Nephron progenitor cell (in vitro differentiated cells): ENCODE measurements at regions not wholly inside any gene's neighbourhood (a gene's known extent, or its start where the extent isn't known, plus 50 kb on each side); places are given as distances from the start of the nearest gene placed in this dataset.

Source experiments
- DNase-seq: peaks from one replicate; pipeline ENCODE4 v3.0.0; 2021
- H3K27ac Mint-ChIP-seq: 2 replicates; pipeline ENCODE4 v1.8.0; 2021; ENCODE audit warnings: mild to moderate bottlenecking, moderate library complexity, mixed read lengths
- H3K27me3 Mint-ChIP-seq: 2 replicates; pipeline ENCODE4 v1.8.0; 2021; ENCODE audit warnings: mild to moderate bottlenecking, low read depth, mixed read lengths; ENCODE audit not compliant: poor library complexity
- H3K36me3 Mint-ChIP-seq: 2 replicates; pipeline ENCODE4 v1.8.0; 2021; ENCODE audit warnings: low read depth, mixed read lengths
- H3K4me1 Mint-ChIP-seq: 2 replicates; pipeline ENCODE4 v1.8.0; 2021; ENCODE audit warnings: mixed read lengths
- H3K4me3 Mint-ChIP-seq: 2 replicates; pipeline ENCODE4 v1.8.0; 2021; ENCODE audit warnings: mild to moderate bottlenecking, moderate library complexity, mixed read lengths
- H3K9me3 Mint-ChIP-seq: 2 replicates; pipeline ENCODE4 v1.8.0; 2021; ENCODE audit warnings: mild to moderate bottlenecking, moderate library complexity, mixed read lengths
- TF ChIP-seq, protein P1 (sequence below): fragments of 200-600 bp; sonication (generic); IDR thresholded peaks from 2 replicates; pipeline ENCODE4 v1.5.0; 2021; ENCODE audit warnings: antibody characterized with exemption

- Mint-ChIP-seq H3K4me3 (no peak overlapping the region), H3K4me1 (no peaks in the 10 kb centered on the region)
These were observed 226.4 kb downstream of the MAGEB5 start for GRCh38 chrX:26442340-26442739.

GRCh38 chrX:26414534-26414933 lies 198.6 kb downstream of the MAGEB5 start:
- Mint-ChIP-seq H3K36me3 (no peaks in the 10 kb centered on the region), H3K4me1 (no peaks in the 10 kb centered on the region), H3K27ac (no peak overlapping the region), H3K9me3 (peaks cover 57% of the 10 kb centered on the region), H3K27me3 (no peaks in the 10 kb centered on the region), H3K4me3 (no peak overlapping the region)
- TF ChIP-seq, protein P1, sequence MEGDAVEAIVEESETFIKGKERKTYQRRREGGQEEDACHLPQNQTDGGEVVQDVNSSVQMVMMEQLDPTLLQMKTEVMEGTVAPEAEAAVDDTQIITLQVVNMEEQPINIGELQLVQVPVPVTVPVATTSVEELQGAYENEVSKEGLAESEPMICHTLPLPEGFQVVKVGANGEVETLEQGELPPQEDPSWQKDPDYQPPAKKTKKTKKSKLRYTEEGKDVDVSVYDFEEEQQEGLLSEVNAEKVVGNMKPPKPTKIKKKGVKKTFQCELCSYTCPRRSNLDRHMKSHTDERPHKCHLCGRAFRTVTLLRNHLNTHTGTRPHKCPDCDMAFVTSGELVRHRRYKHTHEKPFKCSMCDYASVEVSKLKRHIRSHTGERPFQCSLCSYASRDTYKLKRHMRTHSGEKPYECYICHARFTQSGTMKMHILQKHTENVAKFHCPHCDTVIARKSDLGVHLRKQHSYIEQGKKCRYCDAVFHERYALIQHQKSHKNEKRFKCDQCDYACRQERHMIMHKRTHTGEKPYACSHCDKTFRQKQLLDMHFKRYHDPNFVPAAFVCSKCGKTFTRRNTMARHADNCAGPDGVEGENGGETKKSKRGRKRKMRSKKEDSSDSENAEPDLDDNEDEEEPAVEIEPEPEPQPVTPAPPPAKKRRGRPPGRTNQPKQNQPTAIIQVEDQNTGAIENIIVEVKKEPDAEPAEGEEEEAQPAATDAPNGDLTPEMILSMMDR = no peak
- no peak for DNase-seq

More at GRCh38 chrX:26442340-26442739, 226.4 kb downstream of the MAGEB5 start:
- no peaks in the 10 kb centered on the region for H3K9me3 Mint-ChIP-seq
- no peak for DNase-seq
- TF ChIP-seq, protein P1 = peak; percentile 43
- no peaks in the 10 kb centered on the region for H3K36me3 Mint-ChIP-seq
- no peak overlapping the region for H3K27ac Mint-ChIP-seq
- no peaks in the 10 kb centered on the region for H3K27me3 Mint-ChIP-seq

DNA sequence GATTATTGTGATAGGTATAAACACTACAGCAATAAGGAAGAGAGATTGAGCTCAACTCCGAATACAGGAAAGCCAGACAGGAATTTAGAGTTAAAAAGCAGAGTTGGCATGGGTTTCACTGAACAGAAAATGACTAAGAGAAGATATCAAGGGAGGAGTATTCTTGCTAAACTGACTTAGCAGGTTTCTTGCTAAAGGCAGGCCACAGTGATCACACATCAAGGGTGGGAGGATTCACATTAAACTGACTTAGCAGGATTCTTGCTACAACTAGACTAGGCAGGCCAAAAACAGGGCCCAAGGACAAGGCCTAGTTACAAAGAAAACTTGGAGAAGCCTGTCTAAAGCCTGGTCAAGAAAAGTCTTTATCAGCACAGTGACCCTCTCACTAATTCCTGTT lies 195.1 kb downstream of the MAGEB5 start:
- H3K4me3 Mint-ChIP-seq = no peak overlapping the region
- no peaks in the 10 kb centered on the region for H3K36me3 Mint-ChIP-seq
- no peak for DNase-seq
- no peaks in the 10 kb centered on the region for H3K27me3 Mint-ChIP-seq
- TF ChIP-seq, protein P1 = no peak
- peaks cover 28% of the 10 kb centered on the region for H3K9me3 Mint-ChIP-seq
- H3K4me1 Mint-ChIP-seq = no peaks in the 10 kb centered on the region
- no peak overlapping the region for H3K27ac Mint-ChIP-seq

DNA sequence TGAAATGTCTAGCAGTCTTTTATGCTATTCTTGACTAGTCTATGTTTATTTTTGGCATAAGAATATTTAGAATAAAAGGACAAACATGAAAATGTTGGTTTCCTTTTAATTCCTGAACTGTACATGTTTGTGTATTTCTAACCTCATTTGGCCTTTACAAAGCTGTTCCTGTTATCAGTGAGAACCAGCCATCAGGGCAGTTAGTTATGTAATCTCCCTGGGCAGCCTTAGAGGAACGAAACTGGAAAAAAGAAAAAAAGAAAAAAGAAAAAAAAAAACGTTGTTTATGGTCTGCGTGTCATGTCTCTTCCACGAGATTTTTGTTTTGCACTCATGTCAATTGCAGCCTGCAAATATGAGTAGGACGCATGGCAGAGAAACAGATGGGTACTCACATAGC lies 193.7 kb downstream of the MAGEB5 start:
- Mint-ChIP-seq H3K27me3 (no peaks in the 10 kb centered on the region), H3K4me1 (no peaks in the 10 kb centered on the region), H3K4me3 (no peak overlapping the region), H3K27ac (no peak overlapping the region), H3K9me3 (peaks cover 19% of the 10 kb centered on the region), H3K36me3 (no peaks in the 10 kb centered on the region)
- TF ChIP-seq, protein P1 = no peak
- no peak for DNase-seq

DNA sequence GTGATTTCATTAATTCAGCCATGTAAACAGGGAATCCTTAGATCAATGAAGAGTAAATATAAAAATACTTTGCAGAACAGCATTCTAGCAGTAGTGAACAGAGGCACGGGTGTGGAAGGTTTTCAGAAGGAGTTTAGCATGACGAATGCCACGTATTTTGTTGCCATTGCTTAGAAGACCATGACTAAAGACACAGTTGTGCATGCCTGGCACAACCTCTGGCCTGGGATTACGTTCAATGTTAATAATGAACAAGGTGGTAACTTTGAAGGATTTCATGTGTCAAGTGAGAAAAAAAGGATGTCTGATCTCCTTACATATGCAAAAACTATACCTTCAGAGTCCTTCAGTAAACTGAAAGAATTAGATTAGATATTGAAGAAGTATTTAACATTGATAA lies 171.9 kb downstream of the MAGEB5 start:
- DNase-seq = no peak
- Mint-ChIP-seq H3K27me3 (no peaks in the 10 kb centered on the region), H3K4me1 (no peaks in the 10 kb centered on the region), H3K27ac (no peak overlapping the region), H3K9me3 (peaks cover 14% of the 10 kb centered on the region), H3K36me3 (no peaks in the 10 kb centered on the region), H3K4me3 (no peak overlapping the region)
- TF ChIP-seq, protein P1 = no peak

- TF ChIP-seq, protein P1 = no peak
- no peak overlapping the region for H3K4me3 Mint-ChIP-seq
- no peaks in the 10 kb centered on the region for H3K36me3 Mint-ChIP-seq
- H3K27me3 Mint-ChIP-seq = no peaks in the 10 kb centered on the region
- peaks cover 30% of the 10 kb centered on the region for H3K9me3 Mint-ChIP-seq
- no peak overlapping the region for H3K27ac Mint-ChIP-seq
- H3K4me1 Mint-ChIP-seq = no peaks in the 10 kb centered on the region
- DNase-seq = no peak
These were observed 160.2 kb downstream of the MAGEB5 start for GRCh38 chrX:26376037-26376708.
